ENCODE measurements at regions not wholly inside any gene's neighbourhood (a gene's known extent, or its start where the extent isn't known, plus 50 kb on each side); places are given as distances from the start of the nearest gene placed in this dataset.

GRCh38 chr3:18648868-18649462, 223.8 kb upstream of the SATB1 start:
- 60% methylated on average over 1 of the region's 1 CpG for WGBS
- H3K4me1 ChIP-seq (ENCODE audit: control insufficient read depth in 4 of 4, insufficient read depth in 4 of 4, low read length in 3 of 4) = no peaks in the 10 kb centered on the region
- TF ChIP-seq RAD21 (IDR thresholded peaks at IDR 0.05) = no peak
- no peak for TF ChIP-seq YY1 (IDR thresholded peaks at IDR 0.05)
- TF ChIP-seq FOXA1 (IDR thresholded peaks at IDR 0.05) = no peak
- no peak for TF ChIP-seq HNF4G (IDR thresholded peaks at IDR 0.05)
- no peak for TF ChIP-seq FOXA2 (IDR thresholded peaks at IDR 0.05)
- no peak for TF ChIP-seq ZBTB33 (IDR thresholded peaks at IDR 0.05)
- no peak for TF ChIP-seq EGR1 (IDR thresholded peaks at IDR 0.05; ENCODE audit: low read depth in 2 of 2)
- no peak for TF ChIP-seq JUND (IDR thresholded peaks at IDR 0.05)
- TF ChIP-seq GABPA (IDR thresholded peaks at IDR 0.05 in 1 of 2, conservative IDR thresholded peaks at IDR 0.05 in 1 of 2) = no peak
- no peak for TF ChIP-seq SP1 (IDR thresholded peaks at IDR 0.05)
- no peak for DNase-seq (ENCODE audit: low spot score)
- H3K27ac ChIP-seq (ENCODE audit: low read depth in 1 of 2, low read length in 2 of 2) = no peak overlapping the region
- H3K4me3 ChIP-seq (ENCODE audit: low read depth in 1 of 3, low read length in 3 of 3) = no peak overlapping the region
- H3K27me3 ChIP-seq (ENCODE audit: control insufficient read depth in 4 of 4, insufficient read depth in 4 of 4, low read length in 3 of 4) = no peaks in the 10 kb centered on the region
- no peaks in the 10 kb centered on the region for H3K36me3 ChIP-seq (ENCODE audit: control insufficient read depth in 4 of 4, insufficient read depth in 3 of 4, low read depth in 1 of 4, low read length in 3 of 4)
- no peaks in the 10 kb centered on the region for H3K9me3 ChIP-seq (ENCODE audit: control insufficient read depth in 4 of 4, low read length in 3 of 4)
- H3K9ac ChIP-seq (ENCODE audit: low read depth in 1 of 2, low read length in 2 of 2) = no peak overlapping the region

GRCh38 chr3:18648159-18648558, 223.0 kb upstream of the SATB1 start:
- Histone ChIP-seq H3K27me3 (ENCODE audit: control insufficient read depth in 4 of 4, insufficient read depth in 4 of 4, low read length in 3 of 4) (no peaks in the 10 kb centered on the region), H3K4me3 (ENCODE audit: low read depth in 1 of 3, low read length in 3 of 3) (no peak overlapping the region), H3K27ac (ENCODE audit: low read depth in 1 of 2, low read length in 2 of 2) (no peak overlapping the region), H3K4me1 (ENCODE audit: control insufficient read depth in 4 of 4, insufficient read depth in 4 of 4, low read length in 3 of 4) (no peaks in the 10 kb centered on the region), H3K36me3 (ENCODE audit: control insufficient read depth in 4 of 4, insufficient read depth in 3 of 4, low read depth in 1 of 4, low read length in 3 of 4) (no peaks in the 10 kb centered on the region), H3K9me3 (ENCODE audit: control insufficient read depth in 4 of 4, low read length in 3 of 4) (no peaks in the 10 kb centered on the region), H3K9ac (ENCODE audit: low read depth in 1 of 2, low read length in 2 of 2) (no peak overlapping the region)
- no peak for DNase-seq (ENCODE audit: low spot score)
- TF ChIP-seq RAD21 (IDR thresholded peaks at IDR 0.05) = no peak
- WGBS = 37% methylated on average over 2 of the region's 2 CpGs

- no peaks in the 10 kb centered on the region for H3K4me1 ChIP-seq (ENCODE audit: control insufficient read depth in 4 of 4, insufficient read depth in 4 of 4, low read length in 3 of 4)
- no peak for DNase-seq (ENCODE audit: low spot score)
- WGBS = 61% methylated on average over 2 of the region's 2 CpGs
- no peaks in the 10 kb centered on the region for H3K36me3 ChIP-seq (ENCODE audit: control insufficient read depth in 4 of 4, insufficient read depth in 3 of 4, low read depth in 1 of 4, low read length in 3 of 4)
- H3K27ac ChIP-seq (ENCODE audit: low read depth in 1 of 2, low read length in 2 of 2) = no peak overlapping the region
- TF ChIP-seq JUND (IDR thresholded peaks at IDR 0.05) = no peak
- no peak for TF ChIP-seq HNF4A (conservative IDR thresholded peaks at IDR 0.05)
- no peak for TF ChIP-seq YY1 (IDR thresholded peaks at IDR 0.05)
- no peak for TF ChIP-seq EGR1 (IDR thresholded peaks at IDR 0.05; ENCODE audit: low read depth in 2 of 2)
- TF ChIP-seq NR2F2 (IDR thresholded peaks at IDR 0.05) = no peak
- TF ChIP-seq FOXA2 (IDR thresholded peaks at IDR 0.05) = no peak
- TF ChIP-seq FOXA1 (IDR thresholded peaks at IDR 0.05) = no peak
- TF ChIP-seq RAD21 (IDR thresholded peaks at IDR 0.05) = no peak
- TF ChIP-seq, protein P1, sequence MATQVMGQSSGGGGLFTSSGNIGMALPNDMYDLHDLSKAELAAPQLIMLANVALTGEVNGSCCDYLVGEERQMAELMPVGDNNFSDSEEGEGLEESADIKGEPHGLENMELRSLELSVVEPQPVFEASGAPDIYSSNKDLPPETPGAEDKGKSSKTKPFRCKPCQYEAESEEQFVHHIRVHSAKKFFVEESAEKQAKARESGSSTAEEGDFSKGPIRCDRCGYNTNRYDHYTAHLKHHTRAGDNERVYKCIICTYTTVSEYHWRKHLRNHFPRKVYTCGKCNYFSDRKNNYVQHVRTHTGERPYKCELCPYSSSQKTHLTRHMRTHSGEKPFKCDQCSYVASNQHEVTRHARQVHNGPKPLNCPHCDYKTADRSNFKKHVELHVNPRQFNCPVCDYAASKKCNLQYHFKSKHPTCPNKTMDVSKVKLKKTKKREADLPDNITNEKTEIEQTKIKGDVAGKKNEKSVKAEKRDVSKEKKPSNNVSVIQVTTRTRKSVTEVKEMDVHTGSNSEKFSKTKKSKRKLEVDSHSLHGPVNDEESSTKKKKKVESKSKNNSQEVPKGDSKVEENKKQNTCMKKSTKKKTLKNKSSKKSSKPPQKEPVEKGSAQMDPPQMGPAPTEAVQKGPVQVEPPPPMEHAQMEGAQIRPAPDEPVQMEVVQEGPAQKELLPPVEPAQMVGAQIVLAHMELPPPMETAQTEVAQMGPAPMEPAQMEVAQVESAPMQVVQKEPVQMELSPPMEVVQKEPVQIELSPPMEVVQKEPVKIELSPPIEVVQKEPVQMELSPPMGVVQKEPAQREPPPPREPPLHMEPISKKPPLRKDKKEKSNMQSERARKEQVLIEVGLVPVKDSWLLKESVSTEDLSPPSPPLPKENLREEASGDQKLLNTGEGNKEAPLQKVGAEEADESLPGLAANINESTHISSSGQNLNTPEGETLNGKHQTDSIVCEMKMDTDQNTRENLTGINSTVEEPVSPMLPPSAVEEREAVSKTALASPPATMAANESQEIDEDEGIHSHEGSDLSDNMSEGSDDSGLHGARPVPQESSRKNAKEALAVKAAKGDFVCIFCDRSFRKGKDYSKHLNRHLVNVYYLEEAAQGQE (IDR thresholded peaks at IDR 0.05) = no peak
- no peak for TF ChIP-seq GABPA (IDR thresholded peaks at IDR 0.05 in 1 of 2, conservative IDR thresholded peaks at IDR 0.05 in 1 of 2)
- TF ChIP-seq RXRA (IDR thresholded peaks at IDR 0.05) = no peak
- no peak for TF ChIP-seq TAF1 (conservative IDR thresholded peaks at IDR 0.05)
- TF ChIP-seq, protein P2, sequence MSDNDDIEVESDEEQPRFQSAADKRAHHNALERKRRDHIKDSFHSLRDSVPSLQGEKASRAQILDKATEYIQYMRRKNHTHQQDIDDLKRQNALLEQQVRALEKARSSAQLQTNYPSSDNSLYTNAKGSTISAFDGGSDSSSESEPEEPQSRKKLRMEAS (IDR thresholded peaks at IDR 0.05) = no peak
- TF ChIP-seq ZBTB33 (IDR thresholded peaks at IDR 0.05) = no peak
- no peak for TF ChIP-seq HNF4G (IDR thresholded peaks at IDR 0.05)
- no peak overlapping the region for H3K9ac ChIP-seq (ENCODE audit: low read depth in 1 of 2, low read length in 2 of 2)
- no peaks in the 10 kb centered on the region for H3K27me3 ChIP-seq (ENCODE audit: control insufficient read depth in 4 of 4, insufficient read depth in 4 of 4, low read length in 3 of 4)
- H3K9me3 ChIP-seq (ENCODE audit: control insufficient read depth in 4 of 4, low read length in 3 of 4) = no peaks in the 10 kb centered on the region
- H3K4me3 ChIP-seq (ENCODE audit: low read depth in 1 of 3, low read length in 3 of 3) = no peak overlapping the region
Observed at GRCh38 chr3:18645619-18646018, 220.5 kb upstream of the SATB1 start.

Data from liver (tissue), 7 donors.